ENCODE measurements at regions not wholly inside any gene's neighbourhood (a gene's known extent, or its start where the extent isn't known, plus 50 kb on each side); places are given as distances from the start of the nearest gene placed in this dataset.

- no peaks in the 10 kb centered on the region for H3K9me3 ChIP-seq (ENCODE audit: control insufficient read depth, insufficient read depth, low read depth, low read length)
- no peaks in the 10 kb centered on the region for H3K4me1 ChIP-seq (ENCODE audit: control insufficient read depth, insufficient read depth, low read length)
- H3K36me3 ChIP-seq (ENCODE audit: control insufficient read depth in 2 of 2, insufficient read depth in 1 of 2, low read length in 2 of 2), result no peaks in the 10 kb centered on the region
- no peak overlapping the region for H3K4me3 ChIP-seq (ENCODE audit: low read depth, low read length)
- H3K27ac ChIP-seq (ENCODE audit: extremely low read depth, low read depth, low read length), result no peak overlapping the region
- TF ChIP-seq ZNF121 (tag by site-specific recombination; IDR thresholded peaks at IDR 0.05), result no peak
- ChIA-PET POLR2A (no interaction called here), CTCF (no interaction called here)
These were observed 813.3 kb downstream of the SLC4A3 start for GRCh38 chr2:220440731-220441130.

- TF ChIP-seq, protein P1, sequence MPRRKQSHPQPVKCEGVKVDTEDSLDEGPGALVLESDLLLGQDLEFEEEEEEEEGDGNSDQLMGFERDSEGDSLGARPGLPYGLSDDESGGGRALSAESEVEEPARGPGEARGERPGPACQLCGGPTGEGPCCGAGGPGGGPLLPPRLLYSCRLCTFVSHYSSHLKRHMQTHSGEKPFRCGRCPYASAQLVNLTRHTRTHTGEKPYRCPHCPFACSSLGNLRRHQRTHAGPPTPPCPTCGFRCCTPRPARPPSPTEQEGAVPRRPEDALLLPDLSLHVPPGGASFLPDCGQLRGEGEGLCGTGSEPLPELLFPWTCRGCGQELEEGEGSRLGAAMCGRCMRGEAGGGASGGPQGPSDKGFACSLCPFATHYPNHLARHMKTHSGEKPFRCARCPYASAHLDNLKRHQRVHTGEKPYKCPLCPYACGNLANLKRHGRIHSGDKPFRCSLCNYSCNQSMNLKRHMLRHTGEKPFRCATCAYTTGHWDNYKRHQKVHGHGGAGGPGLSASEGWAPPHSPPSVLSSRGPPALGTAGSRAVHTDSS (tag by site-specific recombination; IDR thresholded peaks at IDR 0.05), result no peak
- TF ChIP-seq ZFP41 (tag by site-specific recombination; IDR thresholded peaks at IDR 0.05; ENCODE audit: borderline replicate concordance) (no peak), ZNF433 (tag by site-specific recombination; IDR thresholded peaks at IDR 0.05; ENCODE audit: low read depth) (no peak), ZNF391 (tag by site-specific recombination; IDR thresholded peaks at IDR 0.05; ENCODE audit: borderline replicate concordance, low read depth) (no peak), ZNF16 (tag by site-specific recombination; IDR thresholded peaks at IDR 0.05; ENCODE audit: low read depth) (no peak), ZNF776 (tag by site-specific recombination; IDR thresholded peaks at IDR 0.05; ENCODE audit: borderline replicate concordance) (no peak), HOXA7 (CRISPR knock-in tag; IDR thresholded peaks at IDR 0.05; ENCODE audit: borderline replicate concordance) (no peak), ZNF837 (tag by site-specific recombination; IDR thresholded peaks at IDR 0.05) (no peak)
- ChIA-PET CTCF (no interaction called here), POLR2A (no interaction called here)
- H3K4me1 ChIP-seq (ENCODE audit: control insufficient read depth, insufficient read depth, low read length), result no peaks in the 10 kb centered on the region
- H3K27ac ChIP-seq (ENCODE audit: extremely low read depth, low read depth, low read length), result no peak overlapping the region
- H3K9me3 ChIP-seq (ENCODE audit: control insufficient read depth, insufficient read depth, low read depth, low read length), result no peaks in the 10 kb centered on the region
- no peaks in the 10 kb centered on the region for H3K36me3 ChIP-seq (ENCODE audit: control insufficient read depth in 2 of 2, insufficient read depth in 1 of 2, low read length in 2 of 2)
- H3K4me3 ChIP-seq (ENCODE audit: low read depth, low read length), result no peak overlapping the region
These were observed 814.0 kb downstream of the SLC4A3 start for GRCh38 chr2:220441404-220441803.

GRCh38 chr2:220442012-220442411 is 814.6 kb downstream of the SLC4A3 start:
- Histone ChIP-seq H3K4me3 (ENCODE audit: low read depth, low read length) (no peak overlapping the region), H3K4me1 (ENCODE audit: control insufficient read depth, insufficient read depth, low read length) (no peaks in the 10 kb centered on the region), H3K27ac (ENCODE audit: extremely low read depth, low read depth, low read length) (no peak overlapping the region), H3K9me3 (ENCODE audit: control insufficient read depth, insufficient read depth, low read depth, low read length) (no peaks in the 10 kb centered on the region), H3K36me3 (ENCODE audit: control insufficient read depth in 2 of 2, insufficient read depth in 1 of 2, low read length in 2 of 2) (no peaks in the 10 kb centered on the region)
- ChIA-PET CTCF (no interaction called here), POLR2A (no interaction called here)
- TF ChIP-seq, protein P2, sequence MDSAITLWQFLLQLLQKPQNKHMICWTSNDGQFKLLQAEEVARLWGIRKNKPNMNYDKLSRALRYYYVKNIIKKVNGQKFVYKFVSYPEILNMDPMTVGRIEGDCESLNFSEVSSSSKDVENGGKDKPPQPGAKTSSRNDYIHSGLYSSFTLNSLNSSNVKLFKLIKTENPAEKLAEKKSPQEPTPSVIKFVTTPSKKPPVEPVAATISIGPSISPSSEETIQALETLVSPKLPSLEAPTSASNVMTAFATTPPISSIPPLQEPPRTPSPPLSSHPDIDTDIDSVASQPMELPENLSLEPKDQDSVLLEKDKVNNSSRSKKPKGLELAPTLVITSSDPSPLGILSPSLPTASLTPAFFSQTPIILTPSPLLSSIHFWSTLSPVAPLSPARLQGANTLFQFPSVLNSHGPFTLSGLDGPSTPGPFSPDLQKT (IDR thresholded peaks at IDR 0.05; ENCODE audit: borderline replicate concordance, low read depth, low read length), result no peak
- TF ChIP-seq GLI2 (tag by site-specific recombination; IDR thresholded peaks at IDR 0.05; ENCODE audit: borderline replicate concordance, low read depth) (no peak), ZNF223 (tag by site-specific recombination; IDR thresholded peaks at IDR 0.05) (no peak), ZNF747 (tag by site-specific recombination; IDR thresholded peaks at IDR 0.05) (no peak), IKZF3 (tag by site-specific recombination; IDR thresholded peaks at IDR 0.05) (no peak), SETDB1 (IDR thresholded peaks at IDR 0.05; ENCODE audit: insufficient read length, low read length) (no peak), ZNF549 (tag by site-specific recombination; IDR thresholded peaks at IDR 0.05) (no peak), ZNF426 (tag by site-specific recombination; IDR thresholded peaks at IDR 0.05) (no peak)
